ENCODE measurements at regions not wholly inside any gene's neighbourhood (a gene's known extent, or its start where the extent isn't known, plus 50 kb on each side); places are given as distances from the start of the nearest gene placed in this dataset.

DNA sequence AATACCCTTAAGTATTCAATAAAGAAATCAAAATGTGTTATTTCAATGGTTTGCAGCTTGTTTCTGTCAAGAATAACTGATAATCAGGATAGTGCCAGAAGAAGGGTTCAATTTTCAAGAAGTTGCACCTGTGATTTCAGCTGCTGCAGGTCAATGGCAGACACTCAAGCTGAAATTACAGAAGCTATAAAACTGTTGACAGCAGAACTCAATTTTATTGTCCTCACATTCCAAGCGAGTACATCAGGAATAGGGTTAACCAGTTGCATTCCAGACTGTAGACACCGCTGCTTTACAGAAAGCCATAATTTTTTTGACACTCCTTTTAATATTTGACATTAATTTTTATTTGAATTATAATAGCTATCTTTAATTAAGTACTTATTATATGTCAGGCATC is 364.1 kb downstream of the CGGBP1 start:
- TF ChIP-seq, protein P1, sequence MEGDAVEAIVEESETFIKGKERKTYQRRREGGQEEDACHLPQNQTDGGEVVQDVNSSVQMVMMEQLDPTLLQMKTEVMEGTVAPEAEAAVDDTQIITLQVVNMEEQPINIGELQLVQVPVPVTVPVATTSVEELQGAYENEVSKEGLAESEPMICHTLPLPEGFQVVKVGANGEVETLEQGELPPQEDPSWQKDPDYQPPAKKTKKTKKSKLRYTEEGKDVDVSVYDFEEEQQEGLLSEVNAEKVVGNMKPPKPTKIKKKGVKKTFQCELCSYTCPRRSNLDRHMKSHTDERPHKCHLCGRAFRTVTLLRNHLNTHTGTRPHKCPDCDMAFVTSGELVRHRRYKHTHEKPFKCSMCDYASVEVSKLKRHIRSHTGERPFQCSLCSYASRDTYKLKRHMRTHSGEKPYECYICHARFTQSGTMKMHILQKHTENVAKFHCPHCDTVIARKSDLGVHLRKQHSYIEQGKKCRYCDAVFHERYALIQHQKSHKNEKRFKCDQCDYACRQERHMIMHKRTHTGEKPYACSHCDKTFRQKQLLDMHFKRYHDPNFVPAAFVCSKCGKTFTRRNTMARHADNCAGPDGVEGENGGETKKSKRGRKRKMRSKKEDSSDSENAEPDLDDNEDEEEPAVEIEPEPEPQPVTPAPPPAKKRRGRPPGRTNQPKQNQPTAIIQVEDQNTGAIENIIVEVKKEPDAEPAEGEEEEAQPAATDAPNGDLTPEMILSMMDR (IDR thresholded peaks at IDR 0.05; ENCODE audit: low read depth, low read length), result no peak
- TF ChIP-seq EZH2phosphoT487 (IDR thresholded peaks at IDR 0.05; ENCODE audit: low read depth), result no peak

Measured in OCI-LY3 (cell line).